SK-N-MC (cell line): ENCODE measurements at regions not wholly inside any gene's neighbourhood (a gene's known extent, or its start where the extent isn't known, plus 50 kb on each side); places are given as distances from the start of the nearest gene placed in this dataset.

Source experiments
- DNase-seq: peaks from one replicate; pipeline ENCODE4 v3.0.0-alpha.2; 2011; ENCODE audit warnings: low read depth, low spot score
- H3K27ac ChIP-seq: fragments of 200-600 bp; sonication (generic); 2 replicates; pipeline ENCODE4 v1.5.1; 2016; ENCODE audit warnings: mixed run types
- H3K36me3 ChIP-seq: fragments of 200-600 bp; sonication (generic); 2 replicates; pipeline ENCODE4 v1.6.1; 2017; ENCODE audit warnings: antibody characterized with exemption, low read length, mixed read lengths; ENCODE audit not compliant: insufficient read depth
- H3K4me3 ChIP-seq: fragments of 200-600 bp; sonication (generic); 2 replicates; pipeline ENCODE4 v1.5.1; 2016
- H3K9ac ChIP-seq: fragments of 200-600 bp; sonication (generic); 2 replicates; pipeline ENCODE4 v1.8.0; 2017; ENCODE audit warnings: mixed run types, mixed read lengths; ENCODE audit not compliant: insufficient read length
- H3K9me3 ChIP-seq: fragments of 200-600 bp; sonication (generic); 2 replicates; pipeline ENCODE4 v1.6.1; 2017; ENCODE audit warnings: low read depth, mild to moderate bottlenecking, antibody characterized with exemption, low read length, moderate library complexity, mixed read lengths
- EZH2 ChIP-seq: fragments of 200-600 bp; sonication (generic); IDR thresholded peaks from one replicate; pipeline ENCODE4 v1.6.1; 2017; ENCODE audit warnings: antibody characterized with exemption
- FOXP2 ChIP-seq: optimal IDR thresholded peaks from 2 replicates; pipeline ENCODE3; 2011; ENCODE audit warnings: mild to moderate bottlenecking, moderate library complexity; ENCODE audit not compliant: insufficient read depth; ENCODE audit errors: extremely low read length, control extremely low read depth
- POLR2AphosphoS5 ChIP-seq: IDR thresholded peaks from 2 replicates; pipeline ENCODE4 v1.6.1; 2012; ENCODE audit warnings: mild to moderate bottlenecking, low read depth, low read length, borderline replicate concordance

- Histone ChIP-seq H3K9me3 (no peaks in the 10 kb centered on the region), H3K27ac (no peak overlapping the region), H3K9ac (no peak overlapping the region), H3K4me3 (no peak overlapping the region), H3K36me3 (no peaks in the 10 kb centered on the region)
- DNase-seq: no peak
- no peak for TF ChIP-seq EZH2
- no peak for TF ChIP-seq POLR2AphosphoS5
- no peak for TF ChIP-seq FOXP2
Observed at GRCh38 chr5:8650186-8650585, 781.2 kb downstream of the MTRR start.

GRCh38 chr5:8660133-8660893 lies 791.4 kb downstream of the MTRR start:
- H3K36me3 ChIP-seq: no peaks in the 10 kb centered on the region
- no peaks in the 10 kb centered on the region for H3K9me3 ChIP-seq
- no peak for TF ChIP-seq EZH2
- no peak for TF ChIP-seq FOXP2
- TF ChIP-seq POLR2AphosphoS5: no peak
- H3K9ac ChIP-seq: no peak overlapping the region
- H3K27ac ChIP-seq: no peak overlapping the region
- H3K4me3 ChIP-seq: no peak overlapping the region
- DNase-seq: no peak

GRCh38 chr5:8663374-8663773 lies 794.4 kb downstream of the MTRR start:
- H3K36me3 ChIP-seq: no peaks in the 10 kb centered on the region
- H3K9ac ChIP-seq: no peak overlapping the region
- no peaks in the 10 kb centered on the region for H3K9me3 ChIP-seq
- no peak overlapping the region for H3K27ac ChIP-seq
- TF ChIP-seq EZH2: no peak
- TF ChIP-seq FOXP2: no peak
- TF ChIP-seq POLR2AphosphoS5: no peak
- DNase-seq: no peak
- no peak overlapping the region for H3K4me3 ChIP-seq

DNA sequence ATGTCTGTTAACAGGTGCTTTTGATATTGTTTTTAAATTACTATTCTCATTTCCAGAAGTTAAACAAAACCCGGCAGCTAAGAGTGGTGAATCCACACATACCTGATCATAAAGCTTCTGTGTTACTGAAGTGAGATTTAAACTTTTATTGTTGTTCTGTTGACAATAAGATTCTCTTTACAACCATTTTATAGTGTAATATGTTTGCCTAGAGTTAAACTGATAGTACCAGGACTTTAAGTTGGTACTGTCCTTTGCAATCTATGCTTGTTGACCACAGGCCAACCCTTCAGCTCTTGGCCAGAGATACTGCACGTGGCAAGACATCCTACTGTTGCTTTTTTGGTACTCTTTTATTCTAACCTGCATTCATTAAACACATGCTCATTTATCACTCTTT lies 806.2 kb downstream of the MTRR start:
- no peak for DNase-seq
- TF ChIP-seq EZH2 (no peak), FOXP2 (no peak), POLR2AphosphoS5 (no peak)
- Histone ChIP-seq H3K36me3 (no peaks in the 10 kb centered on the region), H3K27ac (no peak overlapping the region), H3K4me3 (no peak overlapping the region), H3K9me3 (no peaks in the 10 kb centered on the region), H3K9ac (no peak overlapping the region)

GRCh38 chr5:8676695-8677094 lies 807.7 kb downstream of the MTRR start:
- no peaks in the 10 kb centered on the region for H3K36me3 ChIP-seq
- TF ChIP-seq POLR2AphosphoS5 (no peak), EZH2 (no peak), FOXP2 (no peak)
- no peak for DNase-seq
- H3K4me3 ChIP-seq: no peak overlapping the region
- H3K27ac ChIP-seq: no peak overlapping the region
- no peak overlapping the region for H3K9ac ChIP-seq
- H3K9me3 ChIP-seq: no peaks in the 10 kb centered on the region

GRCh38 chr5:8682381-8682780 lies 813.4 kb downstream of the MTRR start:
- H3K4me3 ChIP-seq: no peak overlapping the region
- no peaks in the 10 kb centered on the region for H3K9me3 ChIP-seq
- H3K36me3 ChIP-seq: no peaks in the 10 kb centered on the region
- no peak overlapping the region for H3K27ac ChIP-seq
- TF ChIP-seq POLR2AphosphoS5: no peak
- TF ChIP-seq EZH2: no peak
- no peak for TF ChIP-seq FOXP2
- DNase-seq: no peak
- no peak overlapping the region for H3K9ac ChIP-seq

DNA sequence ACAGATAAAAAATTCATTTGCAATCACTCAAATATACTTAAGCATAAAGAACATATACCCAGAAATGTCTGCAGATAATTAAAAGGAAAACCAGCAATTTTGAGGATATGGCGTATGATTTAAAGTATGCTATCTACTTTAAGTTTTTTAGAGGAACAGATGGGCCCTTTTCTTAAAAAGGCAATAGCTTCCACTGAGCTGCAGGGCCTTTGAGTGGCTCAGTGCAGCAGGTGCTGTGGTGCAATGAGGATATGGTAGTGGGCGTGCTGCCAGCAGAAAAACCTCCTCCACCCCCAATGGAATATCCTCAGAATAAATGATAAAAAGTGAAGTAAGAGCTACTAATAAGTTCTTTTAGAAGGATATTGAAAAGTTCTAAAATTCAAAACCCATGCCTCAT lies 814.5 kb downstream of the MTRR start:
- TF ChIP-seq FOXP2: no peak
- no peak for TF ChIP-seq EZH2
- Histone ChIP-seq H3K4me3 (no peak overlapping the region), H3K36me3 (no peaks in the 10 kb centered on the region), H3K9ac (no peak overlapping the region), H3K27ac (no peak overlapping the region), H3K9me3 (no peaks in the 10 kb centered on the region)
- DNase-seq: no peak

DNA sequence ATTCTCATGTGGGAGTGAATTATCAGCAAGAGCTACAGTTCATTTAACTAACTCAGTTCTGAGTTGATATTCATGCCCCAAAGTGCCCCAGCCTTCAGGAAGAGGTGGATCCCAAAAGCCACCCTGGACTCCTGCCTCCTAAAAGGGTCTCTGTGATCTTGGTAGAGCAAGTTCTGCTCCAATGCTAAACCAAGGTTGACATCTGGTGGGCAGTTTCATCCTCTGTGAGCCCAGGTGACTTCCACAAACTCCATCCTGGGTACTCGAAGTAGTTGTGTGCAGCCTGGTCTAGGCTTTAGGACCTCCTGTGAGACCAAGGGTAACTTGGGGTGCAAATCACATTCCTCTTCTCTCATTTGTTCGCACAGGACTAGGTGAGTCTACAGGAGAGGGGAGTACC lies 816.8 kb downstream of the MTRR start:
- no peaks in the 10 kb centered on the region for H3K36me3 ChIP-seq
- H3K9ac ChIP-seq: no peak overlapping the region
- H3K27ac ChIP-seq: no peak overlapping the region
- DNase-seq: no peak
- H3K4me3 ChIP-seq: no peak overlapping the region
- no peaks in the 10 kb centered on the region for H3K9me3 ChIP-seq
- TF ChIP-seq FOXP2 (no peak), EZH2 (no peak)

DNA sequence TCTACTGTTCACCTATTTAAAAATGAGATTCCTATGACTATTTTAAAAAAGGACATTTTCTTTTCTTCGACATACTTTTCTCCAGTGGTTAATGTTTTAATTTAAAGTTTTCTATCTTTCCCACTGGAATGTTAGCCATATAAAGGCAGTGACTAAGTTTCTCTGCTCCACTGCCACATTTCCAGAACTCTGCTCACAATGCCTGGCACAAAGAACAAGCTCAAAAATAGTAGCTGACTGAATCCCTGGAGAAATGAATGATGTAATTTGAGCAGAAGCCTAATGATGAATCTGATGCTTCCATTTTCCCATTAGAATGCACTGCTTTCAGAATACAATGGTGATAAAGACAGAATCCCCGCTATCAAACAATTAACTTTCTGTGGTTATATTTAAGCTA lies 817.8 kb downstream of the MTRR start:
- Histone ChIP-seq H3K9ac (no peak overlapping the region), H3K4me3 (no peak overlapping the region), H3K36me3 (no peaks in the 10 kb centered on the region), H3K9me3 (no peaks in the 10 kb centered on the region), H3K27ac (no peak overlapping the region)
- DNase-seq: no peak
- TF ChIP-seq FOXP2 (no peak), POLR2AphosphoS5 (no peak), EZH2 (no peak)
